GM21723 (cell line): ENCODE measurements at regions not wholly inside any gene's neighbourhood (a gene's known extent, or its start where the extent isn't known, plus 50 kb on each side); places are given as distances from the start of the nearest gene placed in this dataset.
"Not testable (repeated sequence)": the region's sequence is repeated elsewhere in the genome, so short reads cannot be mapped to it uniquely, and the experiment has no call there.

Experiments
- ATAC-seq: cut with Tn5 transposase; IDR thresholded peaks from one replicate; pipeline ENCODE4 v1.9.1; 2021; ENCODE audit warnings: mild to moderate bottlenecking, moderate library complexity; ENCODE audit not compliant: unreplicated experiment

GRCh38 chr1:69055194-69055593 lies 512.5 kb upstream of the LRRC7 start:
- peak; percentile 81 for ATAC-seq

GRCh38 chr1:69058454-69058853 lies 509.3 kb upstream of the LRRC7 start:
- ATAC-seq = no peak

- ATAC-seq = peak; percentile 44
These were observed 496.9 kb upstream of the LRRC7 start for GRCh38 chr1:69070660-69071373.

- no peak for ATAC-seq
These were observed 494.5 kb upstream of the LRRC7 start for GRCh38 chr1:69073176-69073575.

- ATAC-seq = no peak
These were observed 491.1 kb upstream of the LRRC7 start for GRCh38 chr1:69076631-69077030.

GRCh38 chr1:69077198-69077597 lies 490.5 kb upstream of the LRRC7 start:
- no peak for ATAC-seq

GRCh38 chr1:69077633-69078032 lies 490.1 kb upstream of the LRRC7 start:
- no peak for ATAC-seq

GRCh38 chr1:69081668-69082067 lies 486.1 kb upstream of the LRRC7 start:
- no peak for ATAC-seq

GRCh38 chr1:69082312-69082711 lies 485.4 kb upstream of the LRRC7 start:
- no peak for ATAC-seq

GRCh38 chr1:69086148-69086547 lies 481.6 kb upstream of the LRRC7 start:
- no peak for ATAC-seq

- ATAC-seq = no peak
These were observed 479.2 kb upstream of the LRRC7 start for GRCh38 chr1:69088571-69088970.

GRCh38 chr1:69090170-69090569 lies 477.6 kb upstream of the LRRC7 start:
- ATAC-seq = no peak

GRCh38 chr1:69090752-69091151 lies 477.0 kb upstream of the LRRC7 start:
- no peak for ATAC-seq

GRCh38 chr1:69102058-69102457 lies 465.7 kb upstream of the LRRC7 start:
- not testable (repeated sequence) for ATAC-seq

GRCh38 chr1:69103213-69103612 lies 464.5 kb upstream of the LRRC7 start:
- ATAC-seq = no peak

GRCh38 chr1:69103705-69104385 lies 463.9 kb upstream of the LRRC7 start:
- no peak for ATAC-seq

GRCh38 chr1:69104894-69105293 lies 462.8 kb upstream of the LRRC7 start:
- no peak for ATAC-seq

- no peak for ATAC-seq
These were observed 458.4 kb upstream of the LRRC7 start for GRCh38 chr1:69109277-69109676.

GRCh38 chr1:69110851-69111250 lies 456.9 kb upstream of the LRRC7 start:
- no peak for ATAC-seq

GRCh38 chr1:69120126-69120741 lies 447.5 kb upstream of the LRRC7 start:
- ATAC-seq = not testable (repeated sequence)

- ATAC-seq = no peak
These were observed 446.9 kb upstream of the LRRC7 start for GRCh38 chr1:69120817-69121216.

GRCh38 chr1:69121723-69122122 lies 446.0 kb upstream of the LRRC7 start:
- ATAC-seq = no peak
